Breast epithelium (tissue), 3 donors: ENCODE measurements at regions not wholly inside any gene's neighbourhood (a gene's known extent, or its start where the extent isn't known, plus 50 kb on each side); places are given as distances from the start of the nearest gene placed in this dataset.

Experiments
- CTCF ChIP-seq, 3 donors: fragments of 450-650 bp; IDR thresholded peaks; one replicate each; pipeline ENCODE4 v1.5.1; 2016 to 2017; ENCODE audit warnings: antibody characterized with exemption in 3 of 3, mild to moderate bottlenecking in 3 of 3, moderate library complexity in 3 of 3
- POLR2AphosphoS5 ChIP-seq, 3 donors: sonication (generic); formaldehyde crosslinking; IDR thresholded peaks; one replicate each; pipeline ENCODE4 v1.6.1; 2017; ENCODE audit warnings: antibody characterized with exemption in 3 of 3

- TF ChIP-seq CTCF (IDR thresholded peaks at IDR 0.05) (no peak), POLR2AphosphoS5 (IDR thresholded peaks at IDR 0.05) (no peak)
These were observed 420.1 kb upstream of the PAPPA start for GRCh38 chr9:115733318-115734110.
